ENCODE measurements at regions not wholly inside any gene's neighbourhood (a gene's known extent, or its start where the extent isn't known, plus 50 kb on each side); places are given as distances from the start of the nearest gene placed in this dataset.

- H3K4me3 ChIP-seq (ENCODE audit: low read length) = no peak overlapping the region
- TF ChIP-seq CTCF (conservative IDR thresholded peaks at IDR 0.05; ENCODE audit: low read depth, low read length) = no peak
- no peak for DNase-seq (ENCODE audit: low read depth)
These were observed 403.6 kb downstream of the NXPE2 start for GRCh38 chr11:115081972-115082371.

GRCh38 chr11:115083144-115083806 is 404.9 kb downstream of the NXPE2 start:
- TF ChIP-seq CTCF (conservative IDR thresholded peaks at IDR 0.05; ENCODE audit: low read depth, low read length) = no peak
- DNase-seq (ENCODE audit: low read depth) = no peak

DNA sequence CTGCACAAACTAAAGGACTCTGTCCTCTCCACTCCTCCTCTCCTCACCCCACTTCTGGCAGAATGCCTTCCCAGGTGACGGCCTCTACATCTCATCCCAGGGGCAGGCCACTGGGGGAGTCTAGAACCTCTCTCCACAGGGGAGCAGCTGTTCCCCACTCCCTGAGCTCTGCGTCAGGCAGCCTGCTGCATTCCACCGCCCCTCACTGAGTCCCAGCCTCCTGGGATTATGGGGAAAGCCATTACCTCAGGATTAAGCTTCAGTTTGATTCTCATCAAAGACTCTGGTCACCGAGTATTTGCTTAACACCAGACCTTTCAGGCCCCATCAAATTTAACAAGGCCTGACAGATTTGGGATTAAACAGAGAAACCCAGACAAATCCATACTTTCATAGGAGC is 405.9 kb downstream of the NXPE2 start:
- TF ChIP-seq CTCF (conservative IDR thresholded peaks at IDR 0.05; ENCODE audit: low read depth, low read length) = no peak

More at GRCh38 chr11:115083144-115083806, 404.9 kb downstream of the NXPE2 start:
- no peak overlapping the region for H3K4me3 ChIP-seq (ENCODE audit: low read length)

GRCh38 chr11:115085461-115086210 is 407.3 kb downstream of the NXPE2 start:
- no peak for TF ChIP-seq CTCF (conservative IDR thresholded peaks at IDR 0.05; ENCODE audit: low read depth, low read length)
- DNase-seq (ENCODE audit: low read depth) = no peak
- H3K4me3 ChIP-seq (ENCODE audit: low read length) = no peak overlapping the region

More for the DNA sequence above, 405.9 kb downstream of the NXPE2 start:
- no peak for DNase-seq (ENCODE audit: low read depth)
- no peak overlapping the region for H3K4me3 ChIP-seq (ENCODE audit: low read length)

GRCh38 chr11:115087791-115088190 is 409.5 kb downstream of the NXPE2 start:
- no peak for TF ChIP-seq CTCF (conservative IDR thresholded peaks at IDR 0.05; ENCODE audit: low read depth, low read length)
- no peak for DNase-seq (ENCODE audit: low read depth)
- H3K4me3 ChIP-seq (ENCODE audit: low read length) = no peak overlapping the region

DNA sequence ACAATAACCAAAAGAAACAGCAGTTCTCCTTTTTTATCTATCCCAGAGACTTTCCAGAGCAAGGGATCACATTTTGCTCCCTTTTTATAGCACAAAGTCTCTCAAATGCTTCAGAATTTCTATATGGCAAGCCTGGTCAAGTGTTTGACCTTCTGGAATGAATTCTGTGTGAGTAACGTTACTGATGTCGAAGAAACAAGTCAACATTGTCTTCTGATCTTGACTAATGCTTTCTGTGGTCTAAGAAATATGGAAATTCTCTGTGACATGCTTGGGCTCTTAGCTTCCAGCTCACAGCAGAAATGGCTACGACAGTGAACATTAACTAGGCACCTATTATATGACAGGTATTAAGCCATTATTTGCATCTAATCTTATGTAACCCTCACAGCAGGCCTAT is 411.7 kb downstream of the CADM1 start:
- no peak for DNase-seq (ENCODE audit: low read depth)
- H3K4me3 ChIP-seq (ENCODE audit: low read length) = no peak overlapping the region
- no peak for TF ChIP-seq CTCF (conservative IDR thresholded peaks at IDR 0.05; ENCODE audit: low read depth, low read length)
